Lower lobe of right lung (tissue), 2 donors: ENCODE measurements at regions not wholly inside any gene's neighbourhood (a gene's known extent, or its start where the extent isn't known, plus 50 kb on each side); places are given as distances from the start of the nearest gene placed in this dataset.
"Not testable (repeated sequence)": the region's sequence is repeated elsewhere in the genome, so short reads cannot be mapped to it uniquely, and the experiment has no call there.

Source experiments
- ATAC-seq, 2 donors: fragments of 200-7000 bp; cut with Tn5 transposase; one replicate each; pipeline ENCODE4 v1.9.1; 2020 to 2022; ENCODE audit warnings: mild to moderate bottlenecking in 2 of 2, moderate library complexity in 2 of 2
- DNase-seq: peaks from one replicate; pipeline ENCODE4 v3.0.0-alpha.2; 2020
- H3K27ac ChIP-seq: fragments of 200-600 bp; one replicate; pipeline ENCODE4 v1.8.0; 2022
- H3K27me3 ChIP-seq: fragments of 200-600 bp; one replicate; pipeline ENCODE4 v1.8.0; 2022; ENCODE audit warnings: low read depth
- H3K36me3 ChIP-seq: fragments of 200-600 bp; one replicate; pipeline ENCODE4 v1.8.0; 2022; ENCODE audit warnings: mild to moderate bottlenecking
- H3K4me1 ChIP-seq: fragments of 200-600 bp; one replicate; pipeline ENCODE4 v1.8.0; 2022
- H3K4me3 ChIP-seq: fragments of 200-600 bp; one replicate; pipeline ENCODE4 v1.8.0; 2022; ENCODE audit warnings: mild to moderate bottlenecking
- H3K9me3 ChIP-seq: fragments of 200-600 bp; one replicate; pipeline ENCODE4 v1.8.0; 2022
- intact Hi-C: fragments of 100-400 bp; cut with DNase I; formaldehyde crosslinking; loops from one replicate; pipeline ENCODE4 v1.11.0; 2022
- TF ChIP-seq, protein P1 (sequence below): fragments of 200-600 bp; IDR thresholded peaks from one replicate; pipeline ENCODE4 v1.8.0; 2022; ENCODE audit warnings: antibody characterized with exemption, mild to moderate bottlenecking
- donor health status: DM: no; HTN: yes; CAD: no; lungs with severe emphysema.

DNA sequence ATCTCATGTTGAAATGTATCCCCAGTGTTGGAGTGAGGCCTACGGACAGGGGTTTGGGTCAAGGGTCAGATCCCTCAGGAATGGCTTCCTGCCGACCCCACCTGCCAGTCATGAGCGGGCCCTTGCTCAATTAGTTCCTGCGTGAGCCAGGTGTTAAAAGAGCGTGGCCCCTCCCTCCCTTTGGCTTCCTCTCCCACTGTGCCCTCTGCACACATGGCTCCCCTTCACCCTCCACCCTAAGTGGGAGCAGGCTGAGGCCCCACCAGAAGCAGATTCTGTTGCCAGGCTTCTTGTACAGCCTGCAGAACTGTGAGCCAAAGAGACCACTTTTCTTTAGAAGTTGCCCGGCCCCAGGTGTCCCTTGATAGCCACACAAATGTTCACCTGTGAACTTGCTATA is 193.3 kb downstream of the NPIPB11 start:
- H3K27me3 ChIP-seq, ATAC-seq, DNase-seq, H3K4me3 ChIP-seq, H3K4me1 ChIP-seq, H3K9me3 ChIP-seq, H3K27ac ChIP-seq, H3K36me3 ChIP-seq, intact Hi-C loops: not testable (repeated sequence)

DNA sequence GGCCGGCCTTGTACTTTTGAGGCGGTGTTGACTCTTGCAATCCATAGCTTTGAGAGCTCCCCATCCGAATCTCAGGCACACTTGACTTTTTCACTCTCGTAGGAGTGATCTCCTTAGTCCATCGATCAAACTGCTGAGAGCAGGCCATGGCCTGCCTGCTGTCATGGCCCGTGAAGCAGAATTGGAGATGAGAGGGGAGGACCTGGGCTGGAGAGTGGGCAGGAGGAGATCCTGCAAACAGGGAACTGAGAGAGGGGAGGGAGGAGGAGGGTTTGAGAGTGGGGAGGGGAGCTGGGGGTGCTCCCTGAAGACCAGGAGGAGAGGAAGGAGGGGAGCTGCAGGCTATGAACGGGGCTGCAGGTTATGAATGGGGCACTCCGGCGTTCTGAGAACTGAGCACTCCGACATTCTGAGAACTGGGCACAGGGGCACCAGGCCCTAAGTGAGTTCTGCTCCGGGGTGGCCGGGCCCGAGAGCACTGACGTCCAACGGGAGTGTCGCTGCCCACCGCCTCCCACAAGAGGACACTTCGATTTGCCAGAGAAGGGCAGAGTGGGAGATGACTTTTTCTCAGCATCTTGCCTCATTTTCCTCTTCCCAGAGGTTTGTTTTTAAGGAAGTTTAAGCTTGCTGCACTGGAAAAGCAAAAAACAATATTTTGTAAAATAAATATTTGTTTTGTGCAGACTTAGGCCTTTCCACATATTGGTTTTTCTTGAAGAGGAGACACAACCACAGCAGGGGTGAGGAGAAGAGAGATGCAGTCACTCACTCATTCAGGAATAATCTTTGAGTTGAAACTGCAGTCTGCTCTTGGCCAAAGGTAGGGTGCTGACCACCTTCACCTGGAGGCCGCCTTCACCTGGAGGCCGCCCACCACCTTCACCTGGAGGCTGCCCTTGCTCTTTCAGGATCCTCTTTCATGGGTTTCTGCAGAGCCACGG is 194.2 kb downstream of the NPIPB11 start:
- H3K4me3 ChIP-seq, H3K27me3 ChIP-seq, intact Hi-C loops, H3K36me3 ChIP-seq, H3K27ac ChIP-seq, H3K9me3 ChIP-seq, H3K4me1 ChIP-seq, DNase-seq: not testable (repeated sequence)
- ATAC-seq, result peak in 1 of 2 donors; percentile 30

DNA sequence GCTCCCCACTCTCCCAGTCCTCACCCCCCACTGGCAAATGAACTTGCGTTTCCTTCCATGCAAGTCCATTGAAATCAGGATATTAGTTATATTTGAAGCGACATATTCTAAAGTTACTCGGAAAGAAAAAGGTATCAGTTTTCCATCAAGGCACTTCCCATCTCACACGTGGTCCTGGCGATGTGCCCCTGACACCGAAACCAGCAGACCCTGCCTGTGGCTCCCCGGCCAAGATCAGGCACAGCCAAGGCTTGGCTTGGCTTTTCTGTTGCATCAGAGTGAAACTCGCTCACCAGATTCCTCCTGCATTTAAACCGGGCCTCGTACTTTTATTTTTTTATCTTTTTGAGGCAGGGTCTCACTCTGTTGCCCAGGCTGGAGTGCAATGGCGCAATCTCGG is 195.1 kb downstream of the NPIPB11 start:
- H3K36me3 ChIP-seq, intact Hi-C loops, ATAC-seq, H3K4me1 ChIP-seq, H3K27ac ChIP-seq, H3K4me3 ChIP-seq, H3K27me3 ChIP-seq, DNase-seq, H3K9me3 ChIP-seq: not testable (repeated sequence)

DNA sequence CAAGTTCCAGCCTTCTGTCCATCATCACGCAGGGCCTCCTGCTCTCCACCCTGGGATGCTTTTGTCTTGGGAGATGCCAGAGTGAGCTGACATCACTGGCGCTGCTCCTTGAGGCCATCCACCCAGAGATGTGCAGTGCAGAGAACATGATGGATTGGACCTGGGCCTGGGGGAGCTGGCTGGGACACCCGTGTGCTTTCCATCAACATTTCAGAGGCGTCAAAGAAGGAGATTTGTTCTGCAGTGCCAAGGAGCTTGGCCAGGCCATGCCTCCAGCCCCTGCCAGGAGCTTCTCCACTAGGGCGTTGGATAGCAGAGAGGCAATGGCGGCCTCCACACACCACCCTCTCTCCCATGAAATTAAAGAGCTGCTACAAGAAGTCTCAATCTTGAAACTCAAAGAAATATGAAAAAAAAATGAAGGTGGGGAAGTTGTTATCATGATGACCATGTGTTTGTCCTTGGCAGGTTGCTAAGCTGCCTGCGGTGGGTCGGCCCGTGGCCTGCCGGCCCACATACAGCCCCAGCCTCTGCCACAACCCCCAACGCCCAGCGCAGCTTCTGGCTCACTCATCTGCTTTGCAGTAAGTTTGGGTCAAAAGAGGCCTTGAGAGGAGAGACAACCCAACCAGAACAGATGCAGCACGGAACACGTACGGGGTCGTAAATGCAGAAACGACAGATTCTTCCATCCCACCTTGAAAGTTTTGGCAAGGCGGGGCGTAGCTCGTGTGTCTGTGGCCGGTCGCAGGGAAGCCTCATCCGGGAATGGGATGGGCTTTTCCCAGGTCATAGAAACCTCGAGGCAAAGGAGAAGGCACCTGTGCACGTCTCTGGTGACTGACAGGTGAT is 196.0 kb downstream of the NPIPB11 start:
- intact Hi-C loops, H3K9me3 ChIP-seq, H3K27ac ChIP-seq, H3K27me3 ChIP-seq, H3K36me3 ChIP-seq, H3K4me3 ChIP-seq, DNase-seq, H3K4me1 ChIP-seq: not testable (repeated sequence)
- peak in 1 of 2 donors; percentile 15 for ATAC-seq

DNA sequence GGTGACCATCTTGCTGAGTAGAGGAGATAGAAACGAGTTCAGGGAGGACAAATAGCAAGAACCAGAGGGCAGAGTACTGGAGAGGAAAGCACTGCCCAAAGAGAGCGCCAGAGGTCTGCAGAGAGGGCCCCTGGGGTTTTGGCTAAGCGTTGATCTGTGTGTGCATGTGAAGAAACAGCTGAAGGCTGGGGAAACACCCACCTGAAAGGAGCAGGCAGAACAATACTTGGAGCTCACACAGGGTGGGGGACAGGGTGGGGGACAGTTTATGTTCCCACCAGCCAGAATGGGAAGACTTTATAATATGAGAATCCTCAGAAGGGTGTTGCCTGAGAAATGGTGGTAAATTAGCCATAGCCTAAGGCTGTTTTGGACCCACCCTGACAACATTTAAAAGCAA is 200.4 kb downstream of the NPIPB11 start:
- intact Hi-C loops, ATAC-seq, H3K9me3 ChIP-seq, H3K4me1 ChIP-seq, H3K27ac ChIP-seq, DNase-seq, H3K4me3 ChIP-seq, H3K27me3 ChIP-seq, H3K36me3 ChIP-seq: not testable (repeated sequence)

DNA sequence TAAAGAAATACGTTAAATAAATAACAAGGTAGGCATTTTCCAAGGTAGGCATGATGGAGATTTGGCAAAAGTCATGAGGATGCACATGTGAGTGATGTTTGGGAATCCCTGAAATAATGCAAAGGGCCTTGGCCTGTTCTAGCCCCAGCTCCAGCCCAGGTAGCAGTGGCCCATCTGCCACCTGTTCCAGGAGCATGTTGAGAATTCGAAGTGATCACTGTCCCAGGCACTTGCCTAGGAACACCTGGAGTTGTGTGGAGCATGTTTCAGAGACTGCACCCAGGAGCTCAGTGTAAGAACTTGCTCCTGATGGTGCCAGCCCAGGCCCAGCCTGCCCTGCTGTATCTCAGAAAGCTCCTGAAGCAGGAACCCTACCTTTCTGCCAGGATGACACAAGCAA is 201.4 kb downstream of the NPIPB11 start:
- H3K4me3 ChIP-seq, H3K4me1 ChIP-seq, H3K27me3 ChIP-seq, ATAC-seq, H3K36me3 ChIP-seq, intact Hi-C loops, DNase-seq, H3K9me3 ChIP-seq, H3K27ac ChIP-seq: not testable (repeated sequence)

DNA sequence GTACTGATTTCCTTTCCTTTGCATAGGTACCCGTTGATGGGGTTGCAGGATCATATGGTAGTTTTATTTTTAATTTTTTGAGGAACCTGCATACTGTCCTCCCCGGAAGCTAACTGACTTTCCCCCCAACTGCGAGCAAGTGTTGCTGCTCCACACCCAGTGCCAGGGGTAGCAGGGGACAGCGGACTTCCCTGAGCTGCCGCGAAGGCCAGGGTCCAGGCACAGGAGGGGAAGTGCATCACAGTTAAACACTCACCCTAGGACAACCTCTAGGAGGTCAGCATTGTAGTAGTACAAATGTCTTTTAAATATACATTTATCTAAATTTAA is 201.7 kb downstream of the NPIPB11 start:
- no peak for DNase-seq
- H3K9me3 ChIP-seq, result peaks cover 5% of the 10 kb centered on the region
- H3K4me3 ChIP-seq, result no peak overlapping the region
- no peaks in the 10 kb centered on the region for H3K4me1 ChIP-seq
- ATAC-seq, result no peak
- H3K36me3 ChIP-seq, result no peaks in the 10 kb centered on the region
- H3K27me3 ChIP-seq, result no peaks in the 10 kb centered on the region
- H3K27ac ChIP-seq, result no peak overlapping the region
- TF ChIP-seq, protein P1, sequence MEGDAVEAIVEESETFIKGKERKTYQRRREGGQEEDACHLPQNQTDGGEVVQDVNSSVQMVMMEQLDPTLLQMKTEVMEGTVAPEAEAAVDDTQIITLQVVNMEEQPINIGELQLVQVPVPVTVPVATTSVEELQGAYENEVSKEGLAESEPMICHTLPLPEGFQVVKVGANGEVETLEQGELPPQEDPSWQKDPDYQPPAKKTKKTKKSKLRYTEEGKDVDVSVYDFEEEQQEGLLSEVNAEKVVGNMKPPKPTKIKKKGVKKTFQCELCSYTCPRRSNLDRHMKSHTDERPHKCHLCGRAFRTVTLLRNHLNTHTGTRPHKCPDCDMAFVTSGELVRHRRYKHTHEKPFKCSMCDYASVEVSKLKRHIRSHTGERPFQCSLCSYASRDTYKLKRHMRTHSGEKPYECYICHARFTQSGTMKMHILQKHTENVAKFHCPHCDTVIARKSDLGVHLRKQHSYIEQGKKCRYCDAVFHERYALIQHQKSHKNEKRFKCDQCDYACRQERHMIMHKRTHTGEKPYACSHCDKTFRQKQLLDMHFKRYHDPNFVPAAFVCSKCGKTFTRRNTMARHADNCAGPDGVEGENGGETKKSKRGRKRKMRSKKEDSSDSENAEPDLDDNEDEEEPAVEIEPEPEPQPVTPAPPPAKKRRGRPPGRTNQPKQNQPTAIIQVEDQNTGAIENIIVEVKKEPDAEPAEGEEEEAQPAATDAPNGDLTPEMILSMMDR, result no peak
- intact Hi-C loops, result no loop called here

DNA sequence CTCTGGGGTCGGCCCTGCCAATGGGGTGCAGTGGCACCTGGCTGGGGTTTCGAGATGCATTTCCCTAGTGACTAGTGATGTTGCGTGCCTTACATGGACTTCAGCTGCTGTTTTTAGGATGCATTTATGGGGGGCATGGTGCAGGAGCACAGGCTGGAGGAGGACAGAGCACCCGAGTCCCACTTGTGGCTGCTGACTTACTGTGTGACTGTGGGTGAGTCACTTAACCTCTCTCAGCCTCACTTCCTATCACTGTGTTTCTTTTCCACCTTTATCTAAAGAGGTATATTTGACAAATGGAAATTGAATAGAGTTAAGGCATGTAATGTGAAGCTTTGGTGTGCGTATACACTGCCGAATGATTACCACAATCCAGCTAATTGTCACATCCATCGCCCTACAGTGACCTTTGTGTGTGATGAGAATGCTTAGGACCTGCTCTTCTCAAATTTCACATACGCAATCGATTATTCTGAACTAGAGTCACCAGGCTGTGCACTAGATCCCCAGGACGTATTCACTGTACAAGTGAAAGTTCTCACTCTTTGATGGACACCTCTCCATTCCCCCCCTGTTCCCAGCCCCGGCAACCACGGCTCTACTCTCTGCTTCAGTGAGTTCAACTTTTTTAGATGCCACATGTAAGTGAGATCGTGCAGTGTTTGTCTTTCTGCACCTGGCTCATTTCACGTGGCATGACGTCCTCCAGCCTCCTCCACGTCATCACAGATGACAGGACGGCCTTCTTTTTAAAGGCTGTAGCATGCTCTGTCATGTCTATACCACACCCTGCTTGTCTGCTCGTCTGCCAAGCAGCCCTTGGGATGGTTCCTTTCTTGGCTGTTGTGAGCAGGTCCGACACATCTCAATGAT is 202.3 kb downstream of the NPIPB11 start:
- intact Hi-C loops, H3K9me3 ChIP-seq, H3K36me3 ChIP-seq: not testable (repeated sequence)

DNA sequence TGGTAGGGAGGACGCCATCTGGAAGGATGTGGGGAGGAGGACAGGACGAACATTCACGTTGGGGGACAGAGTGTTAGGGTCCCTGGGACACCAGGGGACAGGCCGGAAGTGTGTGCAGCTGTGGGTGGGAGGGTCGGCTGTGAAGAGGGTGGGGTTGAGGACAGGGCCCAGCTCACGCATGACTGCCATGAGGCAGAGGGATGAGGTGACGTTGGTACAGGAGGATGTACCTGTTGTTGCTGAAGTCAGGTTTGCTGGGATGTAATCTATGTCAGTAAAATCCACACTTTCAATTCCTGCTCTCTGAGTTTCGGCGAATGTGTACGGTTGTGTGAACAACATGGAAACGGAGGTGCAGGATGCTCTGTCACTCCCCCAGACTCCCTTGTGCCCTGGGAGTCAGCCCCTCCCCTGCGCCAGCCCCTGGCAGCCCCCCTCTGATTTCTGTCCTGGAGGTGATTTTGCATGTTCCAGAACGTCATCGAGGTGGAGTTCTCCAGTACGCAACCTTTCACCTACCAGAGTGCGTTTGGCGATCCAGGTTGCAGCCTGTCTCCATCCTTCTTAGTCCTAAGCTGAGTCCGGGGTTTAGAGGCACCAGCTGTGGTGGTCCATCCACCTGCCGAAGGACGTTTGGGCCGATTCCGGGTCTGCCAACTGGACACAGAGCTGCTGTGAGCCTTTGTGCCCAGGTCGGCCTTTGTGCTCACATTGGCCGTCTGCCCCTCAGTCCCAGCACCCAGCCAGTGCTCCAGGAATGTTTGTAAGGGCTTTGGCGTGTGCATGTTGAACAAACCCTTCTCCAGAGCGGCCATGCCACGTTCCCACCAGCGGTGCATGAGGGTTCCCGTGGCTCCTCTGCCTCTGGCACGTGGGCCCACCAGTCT is 203.2 kb downstream of the NPIPB11 start:
- H3K4me1 ChIP-seq, intact Hi-C loops, H3K27me3 ChIP-seq, H3K27ac ChIP-seq, H3K9me3 ChIP-seq, ATAC-seq, DNase-seq, H3K36me3 ChIP-seq, H3K4me3 ChIP-seq: not testable (repeated sequence)

More for the DNA sequence above, 202.3 kb downstream of the NPIPB11 start:
- not testable (repeated sequence) for DNase-seq, ATAC-seq, H3K4me1 ChIP-seq, H3K4me3 ChIP-seq, H3K27ac ChIP-seq, H3K27me3 ChIP-seq

DNA sequence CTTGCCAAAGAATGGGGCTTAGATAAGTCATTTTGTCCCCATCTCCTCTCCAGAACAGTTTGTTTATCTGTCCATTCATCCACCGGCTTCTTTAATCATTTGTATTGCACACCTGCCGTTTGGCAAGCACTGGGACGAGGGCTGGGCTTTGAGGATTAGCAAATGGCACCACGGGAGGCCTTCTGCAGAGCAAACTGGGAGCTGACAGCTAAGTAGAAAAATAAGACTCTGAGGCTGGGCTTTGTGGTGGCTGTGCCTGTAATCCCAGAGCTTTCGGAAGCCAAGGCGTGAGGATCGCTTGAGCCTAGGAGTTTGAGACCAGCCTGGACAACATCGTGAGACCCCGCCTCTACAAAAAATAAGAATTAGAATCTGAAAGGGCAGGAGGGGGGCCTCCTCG is 203.9 kb downstream of the NPIPB11 start:
- H3K36me3 ChIP-seq, ATAC-seq, H3K4me1 ChIP-seq, DNase-seq, H3K27ac ChIP-seq, H3K27me3 ChIP-seq, intact Hi-C loops, H3K4me3 ChIP-seq, H3K9me3 ChIP-seq: not testable (repeated sequence)

DNA sequence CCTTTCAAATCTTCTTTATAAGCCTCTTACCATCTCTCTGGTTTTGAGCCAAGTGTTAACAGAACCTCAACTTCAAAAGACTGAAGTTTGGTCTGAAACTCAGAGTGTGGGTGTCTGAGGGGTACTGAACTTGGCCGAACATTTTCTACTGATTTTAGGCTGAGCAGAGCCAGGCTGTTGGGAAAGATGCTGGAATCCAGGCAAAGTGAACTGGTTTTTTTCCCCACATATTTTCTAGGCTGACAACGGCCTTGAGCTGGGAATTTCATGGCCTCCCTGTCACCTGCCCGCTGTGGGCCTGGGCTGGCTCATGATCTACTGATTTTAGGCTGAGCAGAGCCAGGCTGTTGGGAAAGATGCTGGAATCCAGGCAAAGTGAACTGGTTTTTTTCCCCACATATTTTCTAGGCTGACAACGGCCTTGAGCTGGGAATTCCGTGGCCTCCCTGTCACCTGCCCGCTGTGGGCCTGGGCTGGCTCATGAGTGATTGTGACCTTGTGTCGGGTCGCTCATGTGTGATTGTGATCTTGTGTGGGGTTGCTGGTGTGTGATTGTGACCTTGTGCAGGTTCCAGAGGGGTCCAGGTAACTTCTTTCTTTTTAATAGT is 204.4 kb downstream of the NPIPB11 start:
- H3K9me3 ChIP-seq, H3K27me3 ChIP-seq: not testable (repeated sequence)

More for the DNA sequence above, 204.4 kb downstream of the NPIPB11 start:
- DNase-seq, H3K36me3 ChIP-seq, intact Hi-C loops, H3K4me3 ChIP-seq, H3K27ac ChIP-seq, H3K4me1 ChIP-seq: not testable (repeated sequence)
- peak; percentile 56 to 64 for ATAC-seq
